ENCODE measurements at regions not wholly inside any gene's neighbourhood (a gene's known extent, or its start where the extent isn't known, plus 50 kb on each side); places are given as distances from the start of the nearest gene placed in this dataset.

DNA sequence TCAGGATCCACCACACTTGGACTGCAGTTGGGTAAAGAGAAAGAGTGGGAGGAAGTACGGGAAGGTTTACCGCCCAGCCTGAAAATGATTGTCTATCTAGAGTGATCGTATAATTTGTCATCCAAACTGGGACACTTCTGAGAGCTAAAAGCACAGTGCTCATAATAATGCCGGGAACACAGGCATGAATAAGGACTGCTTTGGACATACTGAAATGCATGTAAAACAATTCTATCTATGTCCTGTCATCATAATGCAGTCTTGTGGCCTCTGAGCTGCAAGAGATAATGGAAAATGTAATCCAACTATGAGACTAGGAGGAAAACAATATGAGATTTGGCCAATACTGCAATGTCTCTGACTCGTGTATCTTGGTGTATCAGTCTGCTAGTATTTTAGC is 435.5 kb downstream of the SOX11 start:
- Mint-ChIP-seq H3K9me3 (peaks cover 67% of the 10 kb centered on the region), H3K4me1 (no peaks in the 10 kb centered on the region), H3K27ac (no peak overlapping the region), H3K36me3 (peaks cover 53% of the 10 kb centered on the region), H3K4me3 (no peak overlapping the region), H3K27me3 (ENCODE audit: low read depth) (peaks cover 7% of the 10 kb centered on the region)
- ChIA-PET CTCF (no interaction called here), POLR2A (no interaction called here)
- TF ChIP-seq TEAD4 (CRISPR knock-in tag; IDR thresholded peaks at IDR 0.05) (no peak), MYBL2 (CRISPR knock-in tag; IDR thresholded peaks at IDR 0.05) (no peak), RORB (CRISPR knock-in tag; IDR thresholded peaks at IDR 0.05) (no peak), ZNF219 (CRISPR knock-in tag; IDR thresholded peaks at IDR 0.05; ENCODE audit: borderline replicate concordance) (no peak), NR2C2 (CRISPR knock-in tag; IDR thresholded peaks at IDR 0.05) (no peak), KAT7 (CRISPR knock-in tag; IDR thresholded peaks at IDR 0.05; ENCODE audit: borderline replicate concordance) (no peak), GABPB1 (CRISPR knock-in tag; IDR thresholded peaks at IDR 0.05) (no peak), PRRX2 (CRISPR knock-in tag; IDR thresholded peaks at IDR 0.05) (no peak), CBFB (CRISPR knock-in tag; IDR thresholded peaks at IDR 0.05; ENCODE audit: low read depth) (no peak)
- TF ChIP-seq, protein P1, sequence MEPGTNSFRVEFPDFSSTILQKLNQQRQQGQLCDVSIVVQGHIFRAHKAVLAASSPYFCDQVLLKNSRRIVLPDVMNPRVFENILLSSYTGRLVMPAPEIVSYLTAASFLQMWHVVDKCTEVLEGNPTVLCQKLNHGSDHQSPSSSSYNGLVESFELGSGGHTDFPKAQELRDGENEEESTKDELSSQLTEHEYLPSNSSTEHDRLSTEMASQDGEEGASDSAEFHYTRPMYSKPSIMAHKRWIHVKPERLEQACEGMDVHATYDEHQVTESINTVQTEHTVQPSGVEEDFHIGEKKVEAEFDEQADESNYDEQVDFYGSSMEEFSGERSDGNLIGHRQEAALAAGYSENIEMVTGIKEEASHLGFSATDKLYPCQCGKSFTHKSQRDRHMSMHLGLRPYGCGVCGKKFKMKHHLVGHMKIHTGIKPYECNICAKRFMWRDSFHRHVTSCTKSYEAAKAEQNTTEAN (CRISPR knock-in tag; IDR thresholded peaks at IDR 0.05): no peak
- TF ChIP-seq, protein P2, sequence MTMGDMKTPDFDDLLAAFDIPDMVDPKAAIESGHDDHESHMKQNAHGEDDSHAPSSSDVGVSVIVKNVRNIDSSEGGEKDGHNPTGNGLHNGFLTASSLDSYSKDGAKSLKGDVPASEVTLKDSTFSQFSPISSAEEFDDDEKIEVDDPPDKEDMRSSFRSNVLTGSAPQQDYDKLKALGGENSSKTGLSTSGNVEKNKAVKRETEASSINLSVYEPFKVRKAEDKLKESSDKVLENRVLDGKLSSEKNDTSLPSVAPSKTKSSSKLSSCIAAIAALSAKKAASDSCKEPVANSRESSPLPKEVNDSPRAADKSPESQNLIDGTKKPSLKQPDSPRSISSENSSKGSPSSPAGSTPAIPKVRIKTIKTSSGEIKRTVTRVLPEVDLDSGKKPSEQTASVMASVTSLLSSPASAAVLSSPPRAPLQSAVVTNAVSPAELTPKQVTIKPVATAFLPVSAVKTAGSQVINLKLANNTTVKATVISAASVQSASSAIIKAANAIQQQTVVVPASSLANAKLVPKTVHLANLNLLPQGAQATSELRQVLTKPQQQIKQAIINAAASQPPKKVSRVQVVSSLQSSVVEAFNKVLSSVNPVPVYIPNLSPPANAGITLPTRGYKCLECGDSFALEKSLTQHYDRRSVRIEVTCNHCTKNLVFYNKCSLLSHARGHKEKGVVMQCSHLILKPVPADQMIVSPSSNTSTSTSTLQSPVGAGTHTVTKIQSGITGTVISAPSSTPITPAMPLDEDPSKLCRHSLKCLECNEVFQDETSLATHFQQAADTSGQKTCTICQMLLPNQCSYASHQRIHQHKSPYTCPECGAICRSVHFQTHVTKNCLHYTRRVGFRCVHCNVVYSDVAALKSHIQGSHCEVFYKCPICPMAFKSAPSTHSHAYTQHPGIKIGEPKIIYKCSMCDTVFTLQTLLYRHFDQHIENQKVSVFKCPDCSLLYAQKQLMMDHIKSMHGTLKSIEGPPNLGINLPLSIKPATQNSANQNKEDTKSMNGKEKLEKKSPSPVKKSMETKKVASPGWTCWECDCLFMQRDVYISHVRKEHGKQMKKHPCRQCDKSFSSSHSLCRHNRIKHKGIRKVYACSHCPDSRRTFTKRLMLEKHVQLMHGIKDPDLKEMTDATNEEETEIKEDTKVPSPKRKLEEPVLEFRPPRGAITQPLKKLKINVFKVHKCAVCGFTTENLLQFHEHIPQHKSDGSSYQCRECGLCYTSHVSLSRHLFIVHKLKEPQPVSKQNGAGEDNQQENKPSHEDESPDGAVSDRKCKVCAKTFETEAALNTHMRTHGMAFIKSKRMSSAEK (CRISPR knock-in tag; IDR thresholded peaks at IDR 0.05; ENCODE audit: borderline replicate concordance): no peak
- TF ChIP-seq, protein P3, sequence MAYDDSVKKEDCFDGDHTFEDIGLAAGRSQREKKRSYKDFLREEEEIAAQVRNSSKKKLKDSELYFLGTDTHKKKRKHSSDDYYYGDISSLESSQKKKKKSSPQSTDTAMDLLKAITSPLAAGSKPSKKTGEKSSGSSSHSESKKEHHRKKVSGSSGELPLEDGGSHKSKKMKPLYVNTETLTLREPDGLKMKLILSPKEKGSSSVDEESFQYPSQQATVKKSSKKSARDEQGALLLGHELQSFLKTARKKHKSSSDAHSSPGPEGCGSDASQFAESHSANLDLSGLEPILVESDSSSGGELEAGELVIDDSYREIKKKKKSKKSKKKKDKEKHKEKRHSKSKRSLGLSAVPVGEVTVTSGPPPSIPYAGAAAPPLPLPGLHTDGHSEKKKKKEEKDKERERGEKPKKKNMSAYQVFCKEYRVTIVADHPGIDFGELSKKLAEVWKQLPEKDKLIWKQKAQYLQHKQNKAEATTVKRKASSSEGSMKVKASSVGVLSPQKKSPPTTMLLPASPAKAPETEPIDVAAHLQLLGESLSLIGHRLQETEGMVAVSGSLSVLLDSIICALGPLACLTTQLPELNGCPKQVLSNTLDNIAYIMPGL (CRISPR knock-in tag; IDR thresholded peaks at IDR 0.05): no peak
- TF ChIP-seq, protein P4, sequence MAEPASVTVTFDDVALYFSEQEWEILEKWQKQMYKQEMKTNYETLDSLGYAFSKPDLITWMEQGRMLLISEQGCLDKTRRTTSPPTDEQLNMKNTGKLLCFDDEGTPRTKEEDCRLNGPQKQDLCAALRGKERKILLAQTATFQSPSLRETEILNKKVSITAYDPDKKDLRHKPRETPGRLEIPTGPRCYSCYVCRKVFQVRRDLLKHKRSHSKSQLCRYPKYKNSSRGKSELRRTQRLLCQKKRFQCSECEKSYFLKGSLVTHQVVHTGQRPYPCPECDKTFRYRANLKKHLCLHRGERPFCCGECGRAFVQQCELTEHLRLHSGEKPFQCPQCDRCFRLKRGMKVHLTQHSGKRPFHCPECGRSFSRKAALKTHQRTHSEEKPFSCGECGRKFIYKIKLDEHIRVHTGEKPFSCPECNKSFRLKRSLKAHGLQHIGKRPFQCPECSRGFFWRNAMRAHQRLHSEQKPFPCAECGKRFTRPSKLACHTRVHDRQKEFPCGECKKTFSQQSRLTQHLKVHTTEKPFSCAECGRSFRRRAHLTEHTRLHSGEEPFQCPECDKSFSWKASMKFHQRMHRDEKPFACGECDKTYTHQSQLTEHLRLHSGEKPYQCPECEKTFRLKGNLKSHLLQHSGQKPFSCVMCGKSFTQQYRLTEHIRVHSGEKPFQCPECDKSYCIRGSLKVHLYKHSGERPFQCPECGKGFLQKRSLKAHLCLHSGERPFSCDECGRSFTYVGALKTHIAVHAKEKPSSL (CRISPR knock-in tag; conservative IDR thresholded peaks at IDR 0.05): no peak
- TF ChIP-seq, protein P5, sequence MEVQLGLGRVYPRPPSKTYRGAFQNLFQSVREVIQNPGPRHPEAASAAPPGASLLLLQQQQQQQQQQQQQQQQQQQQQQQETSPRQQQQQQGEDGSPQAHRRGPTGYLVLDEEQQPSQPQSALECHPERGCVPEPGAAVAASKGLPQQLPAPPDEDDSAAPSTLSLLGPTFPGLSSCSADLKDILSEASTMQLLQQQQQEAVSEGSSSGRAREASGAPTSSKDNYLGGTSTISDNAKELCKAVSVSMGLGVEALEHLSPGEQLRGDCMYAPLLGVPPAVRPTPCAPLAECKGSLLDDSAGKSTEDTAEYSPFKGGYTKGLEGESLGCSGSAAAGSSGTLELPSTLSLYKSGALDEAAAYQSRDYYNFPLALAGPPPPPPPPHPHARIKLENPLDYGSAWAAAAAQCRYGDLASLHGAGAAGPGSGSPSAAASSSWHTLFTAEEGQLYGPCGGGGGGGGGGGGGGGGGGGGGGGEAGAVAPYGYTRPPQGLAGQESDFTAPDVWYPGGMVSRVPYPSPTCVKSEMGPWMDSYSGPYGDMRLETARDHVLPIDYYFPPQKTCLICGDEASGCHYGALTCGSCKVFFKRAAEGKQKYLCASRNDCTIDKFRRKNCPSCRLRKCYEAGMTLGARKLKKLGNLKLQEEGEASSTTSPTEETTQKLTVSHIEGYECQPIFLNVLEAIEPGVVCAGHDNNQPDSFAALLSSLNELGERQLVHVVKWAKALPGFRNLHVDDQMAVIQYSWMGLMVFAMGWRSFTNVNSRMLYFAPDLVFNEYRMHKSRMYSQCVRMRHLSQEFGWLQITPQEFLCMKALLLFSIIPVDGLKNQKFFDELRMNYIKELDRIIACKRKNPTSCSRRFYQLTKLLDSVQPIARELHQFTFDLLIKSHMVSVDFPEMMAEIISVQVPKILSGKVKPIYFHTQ (CRISPR knock-in tag; IDR thresholded peaks at IDR 0.05): no peak
- no peak for DNase-seq (ENCODE audit: low spot score)
- ATAC-seq: no peak

Measured in WTC11 (cell line).